ENCODE measurements at regions not wholly inside any gene's neighbourhood (a gene's known extent, or its start where the extent isn't known, plus 50 kb on each side); places are given as distances from the start of the nearest gene placed in this dataset.

DNA sequence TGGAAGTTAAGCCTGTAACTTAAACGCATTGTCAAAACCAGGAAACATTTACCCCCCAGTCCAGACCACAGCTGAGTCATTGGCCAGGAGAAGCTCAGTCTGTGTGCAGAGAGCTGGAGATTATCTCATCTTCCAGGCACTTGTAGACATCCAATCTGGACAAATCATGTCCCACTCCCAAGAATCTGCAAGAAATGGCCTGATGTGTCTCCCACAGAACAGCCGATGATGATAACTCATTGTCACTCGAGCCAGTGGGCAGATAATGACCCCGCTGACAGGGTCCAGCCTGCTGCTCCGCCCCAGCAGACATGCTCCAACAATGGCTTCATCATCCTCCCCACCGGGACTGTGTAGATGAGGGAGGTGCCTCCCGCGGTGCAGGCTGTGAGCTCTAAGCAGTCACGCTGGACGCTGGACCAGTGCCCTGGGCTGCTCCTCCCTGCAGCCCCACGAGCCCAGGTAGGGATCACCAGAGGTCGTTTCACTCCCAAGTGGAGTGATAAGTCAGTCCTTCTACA lies 322.5 kb downstream of the C16orf95 start:
- TF ChIP-seq ZNF274 (IDR thresholded peaks at IDR 0.05; ENCODE audit: low read depth, low read length) (no peak), YY1 (IDR thresholded peaks at IDR 0.05; ENCODE audit: insufficient read depth, insufficient read length) (no peak), SUZ12 (IDR thresholded peaks at IDR 0.05; ENCODE audit: extremely low read depth, insufficient read depth, insufficient read length) (no peak)
